ENCODE measurements at regions not wholly inside any gene's neighbourhood (a gene's known extent, or its start where the extent isn't known, plus 50 kb on each side); places are given as distances from the start of the nearest gene placed in this dataset.

DNA sequence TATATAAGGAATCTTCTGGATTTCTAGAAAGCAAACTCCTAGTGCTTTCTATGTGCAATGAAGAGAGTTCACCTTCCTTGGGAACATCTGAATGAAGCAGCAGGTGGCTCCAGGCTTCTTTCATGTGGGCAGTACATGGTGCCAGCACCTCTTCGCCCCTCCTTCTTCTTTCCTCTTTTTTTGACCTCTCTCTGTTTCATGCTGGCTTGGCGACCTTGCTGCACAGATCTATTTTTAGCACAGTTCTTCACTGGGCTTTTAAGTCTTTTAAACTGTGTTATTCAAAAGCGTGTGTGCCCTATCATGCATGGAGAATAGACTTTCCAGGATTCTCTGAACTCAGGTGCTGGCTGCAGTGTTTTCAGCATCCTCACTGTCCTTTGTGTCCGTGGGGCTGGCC lies 400.3 kb upstream of the PRKCQ start:
- no peak overlapping the region for H3K4me3 ChIP-seq (ENCODE audit: low read depth, low read length)
- H3K27ac Mint-ChIP-seq (ENCODE audit: unreplicated experiment) = no peak overlapping the region
- no peaks in the 10 kb centered on the region for H3K36me3 Mint-ChIP-seq (ENCODE audit: insufficient read depth, unreplicated experiment)
- intact Hi-C loops (cut with micrococcal nuclease; ENCODE audit: unreplicated experiment) = no loop called here
- no TSS peak for BruUV-seq (replicated peaks)
- H3K27me3 Mint-ChIP-seq (ENCODE audit: insufficient read depth, unreplicated experiment) = peaks cover 21% of the 10 kb centered on the region
- DNase-seq = no peak
- H3K4me1 Mint-ChIP-seq (ENCODE audit: low read depth, unreplicated experiment) = no peaks in the 10 kb centered on the region
- peaks cover 7% of the 10 kb centered on the region for H3K9me3 Mint-ChIP-seq (ENCODE audit: unreplicated experiment)
- TF ChIP-seq, protein P1, sequence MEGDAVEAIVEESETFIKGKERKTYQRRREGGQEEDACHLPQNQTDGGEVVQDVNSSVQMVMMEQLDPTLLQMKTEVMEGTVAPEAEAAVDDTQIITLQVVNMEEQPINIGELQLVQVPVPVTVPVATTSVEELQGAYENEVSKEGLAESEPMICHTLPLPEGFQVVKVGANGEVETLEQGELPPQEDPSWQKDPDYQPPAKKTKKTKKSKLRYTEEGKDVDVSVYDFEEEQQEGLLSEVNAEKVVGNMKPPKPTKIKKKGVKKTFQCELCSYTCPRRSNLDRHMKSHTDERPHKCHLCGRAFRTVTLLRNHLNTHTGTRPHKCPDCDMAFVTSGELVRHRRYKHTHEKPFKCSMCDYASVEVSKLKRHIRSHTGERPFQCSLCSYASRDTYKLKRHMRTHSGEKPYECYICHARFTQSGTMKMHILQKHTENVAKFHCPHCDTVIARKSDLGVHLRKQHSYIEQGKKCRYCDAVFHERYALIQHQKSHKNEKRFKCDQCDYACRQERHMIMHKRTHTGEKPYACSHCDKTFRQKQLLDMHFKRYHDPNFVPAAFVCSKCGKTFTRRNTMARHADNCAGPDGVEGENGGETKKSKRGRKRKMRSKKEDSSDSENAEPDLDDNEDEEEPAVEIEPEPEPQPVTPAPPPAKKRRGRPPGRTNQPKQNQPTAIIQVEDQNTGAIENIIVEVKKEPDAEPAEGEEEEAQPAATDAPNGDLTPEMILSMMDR (IDR thresholded peaks at IDR 0.05; ENCODE audit: insufficient read depth in 1 of 2, low read depth in 1 of 2, low read length in 1 of 2, severe bottlenecking in 1 of 2, unreplicated experiment in 1 of 2) = no peak
- no peaks in the 10 kb centered on the region for H3K4me1 ChIP-seq
- ChIA-PET POLR2A (no interaction called here), CTCF (no interaction called here)
- 0 out of 2 replicates have a peak, but pooled peaks cover 2% of the 10 kb centered on the region for H3K9me3 ChIP-seq
- H3K36me3 ChIP-seq (ENCODE audit: control insufficient read depth, insufficient read depth, low read length) = no peaks in the 10 kb centered on the region
- no peak overlapping the region for H3K4me3 Mint-ChIP-seq (ENCODE audit: unreplicated experiment)
- peaks cover 1% of the 10 kb centered on the region; the same call in 1 of the 2 replicates for H3K27me3 ChIP-seq (replicated peaks; ENCODE audit: control insufficient read depth, insufficient read depth, low read length)

DNA sequence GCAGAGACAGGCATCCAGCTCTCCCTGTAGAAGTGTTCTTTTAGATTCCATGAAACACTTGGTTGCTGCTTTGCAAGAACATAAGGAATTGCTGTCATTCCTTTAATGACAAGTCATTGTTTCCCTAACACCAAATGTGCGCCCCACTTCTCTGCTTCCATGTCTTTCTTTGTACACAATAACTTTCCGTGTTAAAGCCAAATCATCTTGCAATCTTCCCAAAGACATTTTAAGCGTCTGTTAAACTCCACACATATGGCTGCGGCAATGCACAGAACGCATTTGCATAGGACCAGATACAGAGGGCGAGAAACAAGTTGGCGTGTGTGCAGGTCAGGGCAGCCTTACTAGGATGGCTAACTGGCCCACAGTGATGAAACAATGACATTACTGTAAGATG lies 399.3 kb upstream of the PRKCQ start:
- BruUV-seq (replicated peaks) = no TSS peak
- Histone ChIP-seq H3K36me3 (ENCODE audit: control insufficient read depth, insufficient read depth, low read length) (no peaks in the 10 kb centered on the region), H3K4me1 (no peaks in the 10 kb centered on the region), H3K4me3 (ENCODE audit: low read depth, low read length) (no peak overlapping the region), H3K27me3 (replicated peaks; ENCODE audit: control insufficient read depth, insufficient read depth, low read length) (peaks cover 1% of the 10 kb centered on the region; the same call in 1 of the 2 replicates), H3K9me3 (0 out of 2 replicates have a peak, but pooled peaks cover 2% of the 10 kb centered on the region)
- peaks cover 7% of the 10 kb centered on the region for H3K9me3 Mint-ChIP-seq (ENCODE audit: unreplicated experiment)
- no peaks in the 10 kb centered on the region for H3K36me3 Mint-ChIP-seq (ENCODE audit: insufficient read depth, unreplicated experiment)
- H3K27ac Mint-ChIP-seq (ENCODE audit: unreplicated experiment) = no peak overlapping the region
- CTCF ChIA-PET = no interaction called here
- no peaks in the 10 kb centered on the region for H3K4me1 Mint-ChIP-seq (ENCODE audit: low read depth, unreplicated experiment)
- peaks cover 27% of the 10 kb centered on the region for H3K27me3 Mint-ChIP-seq (ENCODE audit: insufficient read depth, unreplicated experiment)
- intact Hi-C loops (cut with micrococcal nuclease; ENCODE audit: unreplicated experiment) = no loop called here
- TF ChIP-seq, protein P1 (IDR thresholded peaks at IDR 0.05; ENCODE audit: insufficient read depth in 1 of 2, low read depth in 1 of 2, low read length in 1 of 2, severe bottlenecking in 1 of 2, unreplicated experiment in 1 of 2) = no peak
- POLR2A ChIA-PET = no interaction called here
- no peak overlapping the region for H3K4me3 Mint-ChIP-seq (ENCODE audit: unreplicated experiment)
- no peak for DNase-seq

DNA sequence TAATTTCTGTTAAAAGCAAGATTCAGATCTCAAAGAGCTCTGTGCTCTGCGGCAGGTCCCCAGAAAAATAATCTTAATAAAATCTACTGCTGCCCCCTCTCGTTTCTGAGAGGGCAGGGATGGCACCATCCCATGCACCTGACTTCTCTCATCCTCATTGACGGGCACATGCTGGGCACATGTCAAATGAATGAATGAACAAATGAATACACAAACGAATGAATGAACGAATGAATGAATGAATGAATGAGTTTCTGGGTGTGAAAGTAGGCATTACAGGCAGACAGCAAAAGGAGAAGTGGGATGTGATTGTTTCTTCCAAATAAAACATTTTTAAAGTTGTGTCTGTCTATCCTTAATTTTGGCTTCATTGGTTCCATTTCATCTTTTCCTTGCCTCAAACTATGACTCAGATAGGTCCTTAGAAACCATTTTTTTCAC lies 398.1 kb upstream of the PRKCQ start:
- DNase-seq = no peak
- POLR2A ChIA-PET = no interaction called here
- BruUV-seq (replicated peaks) = no TSS peak
- peaks cover 27% of the 10 kb centered on the region for H3K27me3 Mint-ChIP-seq (ENCODE audit: insufficient read depth, unreplicated experiment)
- Histone ChIP-seq H3K9me3 (0 out of 2 replicates have a peak, but pooled peaks cover 2% of the 10 kb centered on the region), H3K27me3 (replicated peaks; ENCODE audit: control insufficient read depth, insufficient read depth, low read length) (peaks cover 1% of the 10 kb centered on the region; the same call in 1 of the 2 replicates), H3K4me3 (ENCODE audit: low read depth, low read length) (no peak overlapping the region), H3K36me3 (ENCODE audit: control insufficient read depth, insufficient read depth, low read length) (no peaks in the 10 kb centered on the region), H3K4me1 (no peaks in the 10 kb centered on the region)
- TF ChIP-seq, protein P1 (IDR thresholded peaks at IDR 0.05; ENCODE audit: insufficient read depth in 1 of 2, low read depth in 1 of 2, low read length in 1 of 2, severe bottlenecking in 1 of 2, unreplicated experiment in 1 of 2) = no peak
- H3K9me3 Mint-ChIP-seq (ENCODE audit: unreplicated experiment) = no peaks in the 10 kb centered on the region
- H3K36me3 Mint-ChIP-seq (ENCODE audit: insufficient read depth, unreplicated experiment) = no peaks in the 10 kb centered on the region
- no peaks in the 10 kb centered on the region for H3K4me1 Mint-ChIP-seq (ENCODE audit: low read depth, unreplicated experiment)
- H3K27ac Mint-ChIP-seq (ENCODE audit: unreplicated experiment) = no peak overlapping the region
- CTCF ChIA-PET = no interaction called here
- intact Hi-C loops (cut with micrococcal nuclease; ENCODE audit: unreplicated experiment) = no loop called here
- no peak overlapping the region for H3K4me3 Mint-ChIP-seq (ENCODE audit: unreplicated experiment)
